ENCODE measurements at regions not wholly inside any gene's neighbourhood (a gene's known extent, or its start where the extent isn't known, plus 50 kb on each side); places are given as distances from the start of the nearest gene placed in this dataset.

- Histone ChIP-seq H3K27me3 (ENCODE audit: low read length) (no peaks in the 10 kb centered on the region), H3K4me3 (ENCODE audit: low read length) (no peak overlapping the region), H3K79me2 (ENCODE audit: low read length) (no peaks in the 10 kb centered on the region), H2AFZ (ENCODE audit: low read length) (no peak overlapping the region), H3K27ac (ENCODE audit: low read length) (no peak overlapping the region), H3K36me3 (ENCODE audit: insufficient read depth, low read length) (no peaks in the 10 kb centered on the region), H3K4me2 (ENCODE audit: low read depth, low read length, poor library complexity, severe bottlenecking) (no peak overlapping the region), H4K20me1 (ENCODE audit: insufficient read depth, low read depth, low read length) (no peaks in the 10 kb centered on the region), H3K9ac (ENCODE audit: low read length) (no peak overlapping the region), H3K9me3 (ENCODE audit: low read length) (peaks cover 13% of the 10 kb centered on the region; the same call in 1 of the 2 replicates), H3K4me1 (ENCODE audit: low read length) (no peaks in the 10 kb centered on the region), H3K9me2 (replicated peaks; ENCODE audit: insufficient read depth, low read length) (no peaks in the 10 kb centered on the region)
- DNase-seq, result no peak
Measured at GRCh38 chr4:58981828-58982227, 1871.6 kb upstream of the IGFBP7 start.

GRCh38 chr4:58983887-58984286 lies 1873.7 kb upstream of the IGFBP7 start:
- H3K27ac ChIP-seq (ENCODE audit: low read length), result no peak overlapping the region
- H4K20me1 ChIP-seq (ENCODE audit: insufficient read depth, low read depth, low read length), result no peaks in the 10 kb centered on the region
- H3K9ac ChIP-seq (ENCODE audit: low read length), result no peak overlapping the region
- H3K9me3 ChIP-seq (ENCODE audit: low read length), result peaks cover 27% of the 10 kb centered on the region
- H3K4me1 ChIP-seq (ENCODE audit: low read length), result no peaks in the 10 kb centered on the region
- no peak for DNase-seq
- no peaks in the 10 kb centered on the region for H3K27me3 ChIP-seq (ENCODE audit: low read length)
- H3K4me3 ChIP-seq (ENCODE audit: low read length), result no peak overlapping the region
- no peaks in the 10 kb centered on the region for H3K79me2 ChIP-seq (ENCODE audit: low read length)
- no peaks in the 10 kb centered on the region for H3K9me2 ChIP-seq (replicated peaks; ENCODE audit: insufficient read depth, low read length)
- H2AFZ ChIP-seq (ENCODE audit: low read length), result no peak overlapping the region
- H3K36me3 ChIP-seq (ENCODE audit: insufficient read depth, low read length), result no peaks in the 10 kb centered on the region
- no peak overlapping the region for H3K4me2 ChIP-seq (ENCODE audit: low read depth, low read length, poor library complexity, severe bottlenecking)

GRCh38 chr4:59002148-59002547 lies 1892.0 kb upstream of the IGFBP7 start:
- no peak for DNase-seq
- H3K4me2 ChIP-seq (ENCODE audit: low read depth, low read length, poor library complexity, severe bottlenecking), result no peak overlapping the region
- H3K9ac ChIP-seq (ENCODE audit: low read length), result no peak overlapping the region
- H3K4me1 ChIP-seq (ENCODE audit: low read length), result no peaks in the 10 kb centered on the region
- no peak overlapping the region for H2AFZ ChIP-seq (ENCODE audit: low read length)
- H3K4me3 ChIP-seq (ENCODE audit: low read length), result no peak overlapping the region
- peaks cover 54% of the 10 kb centered on the region for H3K9me3 ChIP-seq (ENCODE audit: low read length)
- no peaks in the 10 kb centered on the region for H3K79me2 ChIP-seq (ENCODE audit: low read length)
- no peaks in the 10 kb centered on the region for H3K36me3 ChIP-seq (ENCODE audit: insufficient read depth, low read length)
- H4K20me1 ChIP-seq (ENCODE audit: insufficient read depth, low read depth, low read length), result no peaks in the 10 kb centered on the region
- no peak overlapping the region for H3K27ac ChIP-seq (ENCODE audit: low read length)
- no peaks in the 10 kb centered on the region for H3K9me2 ChIP-seq (replicated peaks; ENCODE audit: insufficient read depth, low read length)
- H3K27me3 ChIP-seq (ENCODE audit: low read length), result no peaks in the 10 kb centered on the region

- H3K9me3 ChIP-seq (ENCODE audit: low read length), result peaks cover 30% of the 10 kb centered on the region
- H3K4me1 ChIP-seq (ENCODE audit: low read length), result no peaks in the 10 kb centered on the region
- no peak overlapping the region for H2AFZ ChIP-seq (ENCODE audit: low read length)
- H3K36me3 ChIP-seq (ENCODE audit: insufficient read depth, low read length), result no peaks in the 10 kb centered on the region
- H3K4me2 ChIP-seq (ENCODE audit: low read depth, low read length, poor library complexity, severe bottlenecking), result no peak overlapping the region
- H3K9ac ChIP-seq (ENCODE audit: low read length), result no peak overlapping the region
- H3K27ac ChIP-seq (ENCODE audit: low read length), result no peak overlapping the region
- H3K4me3 ChIP-seq (ENCODE audit: low read length), result no peak overlapping the region
- no peak for DNase-seq
- no peaks in the 10 kb centered on the region for H4K20me1 ChIP-seq (ENCODE audit: insufficient read depth, low read depth, low read length)
- H3K27me3 ChIP-seq (ENCODE audit: low read length), result no peaks in the 10 kb centered on the region
- H3K9me2 ChIP-seq (replicated peaks; ENCODE audit: insufficient read depth, low read length), result no peaks in the 10 kb centered on the region
- H3K79me2 ChIP-seq (ENCODE audit: low read length), result no peaks in the 10 kb centered on the region
Measured at GRCh38 chr4:59024257-59024656, 1914.1 kb upstream of the IGFBP7 start.

- no peaks in the 10 kb centered on the region for H3K79me2 ChIP-seq (ENCODE audit: low read length)
- H3K9ac ChIP-seq (ENCODE audit: low read length), result no peak overlapping the region
- no peaks in the 10 kb centered on the region for H3K27me3 ChIP-seq (ENCODE audit: low read length)
- H4K20me1 ChIP-seq (ENCODE audit: insufficient read depth, low read depth, low read length), result no peaks in the 10 kb centered on the region
- H3K27ac ChIP-seq (ENCODE audit: low read length), result no peak overlapping the region
- no peaks in the 10 kb centered on the region for H3K4me1 ChIP-seq (ENCODE audit: low read length)
- DNase-seq, result no peak
- no peak overlapping the region for H3K4me2 ChIP-seq (ENCODE audit: low read depth, low read length, poor library complexity, severe bottlenecking)
- H2AFZ ChIP-seq (ENCODE audit: low read length), result no peak overlapping the region
- H3K9me2 ChIP-seq (replicated peaks; ENCODE audit: insufficient read depth, low read length), result no peaks in the 10 kb centered on the region
- peaks cover 23% of the 10 kb centered on the region for H3K9me3 ChIP-seq (ENCODE audit: low read length)
- H3K36me3 ChIP-seq (ENCODE audit: insufficient read depth, low read length), result no peaks in the 10 kb centered on the region
- no peak overlapping the region for H3K4me3 ChIP-seq (ENCODE audit: low read length)
Measured at GRCh38 chr4:59037812-59038211, 1927.6 kb upstream of the IGFBP7 start.

GRCh38 chr4:59039046-59039445 lies 1928.9 kb upstream of the IGFBP7 start:
- H3K36me3 ChIP-seq (ENCODE audit: insufficient read depth, low read length), result no peaks in the 10 kb centered on the region
- peaks cover 31% of the 10 kb centered on the region for H3K9me3 ChIP-seq (ENCODE audit: low read length)
- no peaks in the 10 kb centered on the region for H3K9me2 ChIP-seq (replicated peaks; ENCODE audit: insufficient read depth, low read length)
- no peak overlapping the region for H3K4me3 ChIP-seq (ENCODE audit: low read length)
- no peaks in the 10 kb centered on the region for H3K4me1 ChIP-seq (ENCODE audit: low read length)
- no peaks in the 10 kb centered on the region for H3K79me2 ChIP-seq (ENCODE audit: low read length)
- no peak for DNase-seq
- no peak overlapping the region for H2AFZ ChIP-seq (ENCODE audit: low read length)
- H3K27me3 ChIP-seq (ENCODE audit: low read length), result no peaks in the 10 kb centered on the region
- H3K4me2 ChIP-seq (ENCODE audit: low read depth, low read length, poor library complexity, severe bottlenecking), result no peak overlapping the region
- H3K9ac ChIP-seq (ENCODE audit: low read length), result no peak overlapping the region
- no peaks in the 10 kb centered on the region for H4K20me1 ChIP-seq (ENCODE audit: insufficient read depth, low read depth, low read length)
- no peak overlapping the region for H3K27ac ChIP-seq (ENCODE audit: low read length)

GRCh38 chr4:59044286-59044900 lies 1934.2 kb upstream of the IGFBP7 start:
- no peak overlapping the region for H3K9ac ChIP-seq (ENCODE audit: low read length)
- no peaks in the 10 kb centered on the region for H3K27me3 ChIP-seq (ENCODE audit: low read length)
- no peak overlapping the region for H2AFZ ChIP-seq (ENCODE audit: low read length)
- H3K36me3 ChIP-seq (ENCODE audit: insufficient read depth, low read length), result no peaks in the 10 kb centered on the region
- no peak for DNase-seq
- no peak overlapping the region for H3K4me2 ChIP-seq (ENCODE audit: low read depth, low read length, poor library complexity, severe bottlenecking)
- H3K79me2 ChIP-seq (ENCODE audit: low read length), result no peaks in the 10 kb centered on the region
- no peak overlapping the region for H3K27ac ChIP-seq (ENCODE audit: low read length)
- no peaks in the 10 kb centered on the region for H3K9me2 ChIP-seq (replicated peaks; ENCODE audit: insufficient read depth, low read length)
- H4K20me1 ChIP-seq (ENCODE audit: insufficient read depth, low read depth, low read length), result no peaks in the 10 kb centered on the region
- H3K4me3 ChIP-seq (ENCODE audit: low read length), result no peak overlapping the region
- H3K9me3 ChIP-seq (ENCODE audit: low read length), result peaks cover 28% of the 10 kb centered on the region
- H3K4me1 ChIP-seq (ENCODE audit: low read length), result no peaks in the 10 kb centered on the region

- no peaks in the 10 kb centered on the region for H4K20me1 ChIP-seq (ENCODE audit: insufficient read depth, low read depth, low read length)
- no peaks in the 10 kb centered on the region for H3K79me2 ChIP-seq (ENCODE audit: low read length)
- no peak overlapping the region for H3K4me2 ChIP-seq (ENCODE audit: low read depth, low read length, poor library complexity, severe bottlenecking)
- H3K9me2 ChIP-seq (replicated peaks; ENCODE audit: insufficient read depth, low read length), result no peaks in the 10 kb centered on the region
- no peak overlapping the region for H3K4me3 ChIP-seq (ENCODE audit: low read length)
- no peaks in the 10 kb centered on the region for H3K27me3 ChIP-seq (ENCODE audit: low read length)
- H3K9me3 ChIP-seq (ENCODE audit: low read length), result peaks cover 34% of the 10 kb centered on the region
- DNase-seq, result no peak
- no peak overlapping the region for H3K27ac ChIP-seq (ENCODE audit: low read length)
- no peak overlapping the region for H2AFZ ChIP-seq (ENCODE audit: low read length)
- H3K4me1 ChIP-seq (ENCODE audit: low read length), result no peaks in the 10 kb centered on the region
- H3K9ac ChIP-seq (ENCODE audit: low read length), result no peak overlapping the region
- no peaks in the 10 kb centered on the region for H3K36me3 ChIP-seq (ENCODE audit: insufficient read depth, low read length)
Measured at GRCh38 chr4:59054086-59054485, 1943.9 kb upstream of the IGFBP7 start.

GRCh38 chr4:59057804-59058203 lies 1947.6 kb upstream of the IGFBP7 start:
- no peaks in the 10 kb centered on the region for H3K27me3 ChIP-seq (ENCODE audit: low read length)
- no peak overlapping the region for H3K4me3 ChIP-seq (ENCODE audit: low read length)
- no peak overlapping the region for H3K4me2 ChIP-seq (ENCODE audit: low read depth, low read length, poor library complexity, severe bottlenecking)
- H2AFZ ChIP-seq (ENCODE audit: low read length), result no peak overlapping the region
- H3K9me2 ChIP-seq (replicated peaks; ENCODE audit: insufficient read depth, low read length), result no peaks in the 10 kb centered on the region
- no peak overlapping the region for H3K27ac ChIP-seq (ENCODE audit: low read length)
- no peak for DNase-seq
- H3K9me3 ChIP-seq (ENCODE audit: low read length), result peaks cover 28% of the 10 kb centered on the region
- H3K9ac ChIP-seq (ENCODE audit: low read length), result no peak overlapping the region
- no peaks in the 10 kb centered on the region for H3K36me3 ChIP-seq (ENCODE audit: insufficient read depth, low read length)
- H4K20me1 ChIP-seq (ENCODE audit: insufficient read depth, low read depth, low read length), result no peaks in the 10 kb centered on the region
- H3K4me1 ChIP-seq (ENCODE audit: low read length), result no peaks in the 10 kb centered on the region
- no peaks in the 10 kb centered on the region for H3K79me2 ChIP-seq (ENCODE audit: low read length)

Measured in Karpas-422 (cell line).